BLaER1 (cell line): ENCODE measurements at regions not wholly inside any gene's neighbourhood (a gene's known extent, or its start where the extent isn't known, plus 50 kb on each side); places are given as distances from the start of the nearest gene placed in this dataset.

ENCODE experiments used
- H3K27ac ChIP-seq: shearing (Covaris generic); formaldehyde crosslinking; 2 replicates; pipeline ENCODE4 v1.8.1; 2022
- H3K27me3 ChIP-seq: shearing (Covaris generic); formaldehyde crosslinking; 2 replicates; pipeline ENCODE4 v1.8.1; 2022
- H3K36me3 ChIP-seq: shearing (Covaris generic); formaldehyde crosslinking; 2 replicates; pipeline ENCODE4 v1.8.1; 2022
- H3K4me1 ChIP-seq: shearing (Covaris generic); formaldehyde crosslinking; 2 replicates; pipeline ENCODE4 v1.8.1; 2022
- H3K4me2 ChIP-seq: shearing (Covaris generic); formaldehyde crosslinking; 2 replicates; pipeline ENCODE4 v1.8.1; 2022
- H3K4me3 ChIP-seq: shearing (Covaris generic); formaldehyde crosslinking; 2 replicates; pipeline ENCODE4 v1.8.1; 2022
- H3K9ac ChIP-seq: shearing (Covaris generic); formaldehyde crosslinking; 2 replicates; pipeline ENCODE4 v1.8.1; 2022
- H3K9me3 ChIP-seq: shearing (Covaris generic); formaldehyde crosslinking; 2 replicates; pipeline ENCODE4 v1.8.1; 2022
- H4K20me1 ChIP-seq: shearing (Covaris generic); formaldehyde crosslinking; 2 replicates; pipeline ENCODE4 v1.8.1; 2022
- Cebpa-rat ChIP-seq: shearing (Covaris generic); IDR thresholded peaks from 2 replicates; pipeline ENCODE4 v1.8.1; 2022

GRCh38 chr2:18915227-18915626 lies 325.9 kb upstream of the NT5C1B start:
- Histone ChIP-seq H3K27ac (no peak overlapping the region), H3K27me3 (no peaks in the 10 kb centered on the region), H3K4me1 (no peaks in the 10 kb centered on the region), H3K4me3 (no peak overlapping the region), H4K20me1 (no peaks in the 10 kb centered on the region), H3K9me3 (no peaks in the 10 kb centered on the region), H3K4me2 (no peak overlapping the region), H3K9ac (no peak overlapping the region), H3K36me3 (no peaks in the 10 kb centered on the region)
- TF ChIP-seq Cebpa-rat = no peak

- Histone ChIP-seq H3K9ac (no peak overlapping the region), H3K27me3 (no peaks in the 10 kb centered on the region), H3K4me2 (no peak overlapping the region), H3K9me3 (no peaks in the 10 kb centered on the region), H3K4me1 (no peaks in the 10 kb centered on the region), H3K27ac (no peak overlapping the region), H3K4me3 (no peak overlapping the region), H3K36me3 (no peaks in the 10 kb centered on the region), H4K20me1 (no peaks in the 10 kb centered on the region)
- no peak for TF ChIP-seq Cebpa-rat
Measured at GRCh38 chr2:18913512-18913911, 324.1 kb upstream of the NT5C1B start.

GRCh38 chr2:18912225-18912888 lies 323.0 kb upstream of the NT5C1B start:
- H3K27ac ChIP-seq = no peak overlapping the region
- no peak overlapping the region for H3K4me3 ChIP-seq
- no peak for TF ChIP-seq Cebpa-rat
- no peaks in the 10 kb centered on the region for H3K36me3 ChIP-seq
- no peaks in the 10 kb centered on the region for H3K27me3 ChIP-seq
- H3K9ac ChIP-seq = no peak overlapping the region
- H3K4me1 ChIP-seq = no peaks in the 10 kb centered on the region
- H3K4me2 ChIP-seq = no peak overlapping the region
- no peaks in the 10 kb centered on the region for H3K9me3 ChIP-seq
- H4K20me1 ChIP-seq = no peaks in the 10 kb centered on the region

GRCh38 chr2:18911416-18911815 lies 322.0 kb upstream of the NT5C1B start:
- Histone ChIP-seq H3K9ac (no peak overlapping the region), H3K27ac (no peak overlapping the region), H4K20me1 (no peaks in the 10 kb centered on the region), H3K4me3 (no peak overlapping the region), H3K9me3 (no peaks in the 10 kb centered on the region), H3K27me3 (no peaks in the 10 kb centered on the region), H3K4me1 (no peaks in the 10 kb centered on the region), H3K36me3 (no peaks in the 10 kb centered on the region), H3K4me2 (no peak overlapping the region)
- TF ChIP-seq Cebpa-rat = no peak

- no peak overlapping the region for H3K4me2 ChIP-seq
- H3K4me1 ChIP-seq = no peaks in the 10 kb centered on the region
- H3K9me3 ChIP-seq = no peaks in the 10 kb centered on the region
- H4K20me1 ChIP-seq = no peaks in the 10 kb centered on the region
- no peaks in the 10 kb centered on the region for H3K27me3 ChIP-seq
- H3K9ac ChIP-seq = no peak overlapping the region
- no peak overlapping the region for H3K4me3 ChIP-seq
- H3K36me3 ChIP-seq = no peaks in the 10 kb centered on the region
- H3K27ac ChIP-seq = no peak overlapping the region
- TF ChIP-seq Cebpa-rat = no peak
Measured at GRCh38 chr2:18910843-18911242, 321.5 kb upstream of the NT5C1B start.

- Histone ChIP-seq H3K36me3 (no peaks in the 10 kb centered on the region), H3K27ac (no peak overlapping the region), H3K4me3 (no peak overlapping the region), H3K9me3 (no peaks in the 10 kb centered on the region), H3K27me3 (no peaks in the 10 kb centered on the region), H3K4me2 (no peak overlapping the region), H4K20me1 (no peaks in the 10 kb centered on the region), H3K4me1 (peaks cover 8% of the 10 kb centered on the region), H3K9ac (no peak overlapping the region)
- no peak for TF ChIP-seq Cebpa-rat
Measured at GRCh38 chr2:18907937-18908336, 318.6 kb upstream of the NT5C1B start.

- no peaks in the 10 kb centered on the region for H3K27me3 ChIP-seq
- H3K9ac ChIP-seq = no peak overlapping the region
- TF ChIP-seq Cebpa-rat = no peak
- no peak overlapping the region for H3K4me3 ChIP-seq
- no peak overlapping the region for H3K4me2 ChIP-seq
- peaks cover 8% of the 10 kb centered on the region for H3K4me1 ChIP-seq
- H4K20me1 ChIP-seq = no peaks in the 10 kb centered on the region
- H3K27ac ChIP-seq = no peak overlapping the region
- no peaks in the 10 kb centered on the region for H3K9me3 ChIP-seq
- no peaks in the 10 kb centered on the region for H3K36me3 ChIP-seq
Measured at GRCh38 chr2:18907508-18907907, 318.1 kb upstream of the NT5C1B start.

- Histone ChIP-seq H3K27ac (no peak overlapping the region), H3K9ac (no peak overlapping the region), H3K4me1 (peaks cover 12% of the 10 kb centered on the region), H3K4me2 (peak overlapping the region; percentile 29; the same call in 1 of the 2 replicates), H3K27me3 (no peaks in the 10 kb centered on the region), H4K20me1 (no peaks in the 10 kb centered on the region), H3K4me3 (no peak overlapping the region), H3K36me3 (no peaks in the 10 kb centered on the region), H3K9me3 (no peaks in the 10 kb centered on the region)
- TF ChIP-seq Cebpa-rat = no peak
Measured at GRCh38 chr2:18903750-18904149, 314.4 kb upstream of the NT5C1B start.

- Histone ChIP-seq H3K4me1 (peaks cover 12% of the 10 kb centered on the region), H3K27ac (no peak overlapping the region), H4K20me1 (no peaks in the 10 kb centered on the region), H3K4me3 (no peak overlapping the region), H3K27me3 (no peaks in the 10 kb centered on the region), H3K9me3 (no peaks in the 10 kb centered on the region), H3K36me3 (no peaks in the 10 kb centered on the region), H3K9ac (no peak overlapping the region), H3K4me2 (no peak overlapping the region)
- TF ChIP-seq Cebpa-rat = no peak
Measured at GRCh38 chr2:18901242-18901641, 311.9 kb upstream of the NT5C1B start.

- Histone ChIP-seq H3K4me1 (peaks cover 12% of the 10 kb centered on the region), H3K9ac (no peak overlapping the region), H3K27me3 (no peaks in the 10 kb centered on the region), H3K27ac (no peak overlapping the region), H4K20me1 (no peaks in the 10 kb centered on the region), H3K4me2 (no peak overlapping the region), H3K4me3 (no peak overlapping the region), H3K36me3 (no peaks in the 10 kb centered on the region), H3K9me3 (no peaks in the 10 kb centered on the region)
- no peak for TF ChIP-seq Cebpa-rat
Measured at GRCh38 chr2:18900691-18901141, 311.3 kb upstream of the NT5C1B start.

GRCh38 chr2:18899725-18900124 lies 310.4 kb upstream of the NT5C1B start:
- Histone ChIP-seq H3K27ac (no peak overlapping the region), H3K4me2 (peak overlapping the region; percentile 24; the same call in 1 of the 2 replicates), H3K27me3 (no peaks in the 10 kb centered on the region), H4K20me1 (no peaks in the 10 kb centered on the region), H3K9me3 (no peaks in the 10 kb centered on the region), H3K4me3 (no peak overlapping the region), H3K9ac (no peak overlapping the region), H3K36me3 (no peaks in the 10 kb centered on the region), H3K4me1 (peaks cover 12% of the 10 kb centered on the region)
- no peak for TF ChIP-seq Cebpa-rat
